Prostate gland (tissue), 2 donors: ENCODE measurements at regions not wholly inside any gene's neighbourhood (a gene's known extent, or its start where the extent isn't known, plus 50 kb on each side); places are given as distances from the start of the nearest gene placed in this dataset.

Experiments
- CTCF ChIP-seq, 4 experiments: fragments of 200-600 bp in 2 of 4; fragments of 450-650 bp in 2 of 4; sonication (generic) in 2 of 4; IDR thresholded peaks; 1 replicate in 3 of 4; 2 replicates in 1 of 4; pipeline ENCODE4 v1.5.1; 2016 to 2019; ENCODE audit warnings: antibody characterized with exemption in 4 of 4, mild to moderate bottlenecking in 2 of 4, moderate library complexity in 2 of 4
- POLR2AphosphoS5 ChIP-seq: sonication (generic); formaldehyde crosslinking; IDR thresholded peaks from one replicate; pipeline ENCODE4 v1.6.1; 2017; ENCODE audit warnings: antibody characterized with exemption

GRCh38 chr13:48773531-48774275 is 120.0 kb downstream of the CYSLTR2 start:
- no peak for TF ChIP-seq CTCF (IDR thresholded peaks at IDR 0.05)
- no peak for TF ChIP-seq POLR2AphosphoS5
